ENCODE measurements at regions not wholly inside any gene's neighbourhood (a gene's known extent, or its start where the extent isn't known, plus 50 kb on each side); places are given as distances from the start of the nearest gene placed in this dataset.
"Not testable (repeated sequence)": the region's sequence is repeated elsewhere in the genome, so short reads cannot be mapped to it uniquely, and the experiment has no call there.

DNA sequence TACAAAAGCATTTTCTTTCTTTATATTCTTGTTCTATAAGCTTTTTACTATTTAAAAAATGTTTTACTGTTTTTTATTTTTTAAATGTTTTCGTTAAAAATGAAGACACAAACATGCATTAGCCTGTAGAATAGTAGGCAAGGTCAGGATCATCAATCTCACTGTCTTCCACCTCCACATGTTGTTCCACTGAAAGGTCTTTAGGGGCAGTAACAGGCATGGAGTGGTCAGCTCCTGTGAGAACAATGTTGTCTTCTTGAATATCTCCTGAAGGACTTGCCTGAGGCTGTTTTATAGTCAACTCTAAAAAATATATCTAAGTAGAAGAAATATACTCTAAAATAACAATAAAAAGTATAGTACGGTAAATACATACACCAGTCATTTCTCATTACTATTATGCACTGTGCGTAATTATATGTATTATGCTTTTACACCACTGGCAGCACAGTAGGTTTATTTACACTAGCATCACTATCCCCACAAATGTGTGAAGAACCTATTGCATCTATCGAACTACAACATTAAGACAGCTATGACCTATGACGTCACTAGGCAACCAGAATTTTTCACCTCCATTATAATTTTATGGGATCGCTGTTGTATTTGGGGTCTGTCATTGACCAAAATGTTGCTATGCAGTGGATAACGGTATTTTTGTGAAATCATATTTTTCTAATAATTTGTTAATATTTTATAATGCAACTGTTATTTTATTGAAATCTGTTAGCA, 764.3 kb downstream of the METTL4 start:
- DNase-seq (ENCODE audit: low read depth, low spot score): no peak

DNA sequence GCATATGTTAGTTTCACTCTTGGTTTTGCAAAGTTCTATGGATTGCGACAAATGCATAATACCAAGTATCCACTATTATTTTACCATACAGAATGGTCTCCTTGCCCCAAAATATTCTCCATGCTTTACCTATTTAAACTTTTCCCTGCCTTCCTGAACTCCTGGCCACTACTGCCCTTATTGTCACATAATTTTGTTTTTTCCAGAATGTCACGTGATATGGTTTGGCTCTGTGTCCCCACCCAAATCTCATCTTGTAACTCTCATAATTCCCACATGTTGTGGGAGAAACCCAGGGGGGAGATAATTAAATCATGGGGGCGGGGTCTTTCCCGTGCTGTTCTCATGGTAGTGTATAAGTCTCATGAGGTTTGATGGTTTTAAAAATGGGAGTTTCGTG, 760.0 kb downstream of the METTL4 start:
- DNase-seq (ENCODE audit: low read depth, low spot score): no peak

DNA sequence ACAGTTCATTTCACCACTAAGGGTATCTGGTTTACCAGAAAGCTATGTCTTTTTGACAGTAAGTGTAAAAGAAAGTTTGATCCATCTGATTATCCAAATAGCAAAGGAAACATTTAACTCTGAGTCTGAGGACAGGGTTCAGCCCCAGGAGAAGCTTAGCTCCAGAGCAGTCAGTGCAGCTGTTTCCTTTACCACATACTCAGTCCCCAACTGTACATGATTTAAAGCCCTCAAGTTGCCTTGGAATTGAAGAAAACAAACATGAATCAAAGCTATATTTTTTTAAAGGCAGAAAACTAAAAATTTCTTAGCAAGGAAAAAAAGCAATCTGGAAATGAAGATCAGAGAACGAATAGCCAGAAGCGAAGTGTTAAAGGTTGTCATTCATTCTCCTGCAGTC, 746.0 kb downstream of the METTL4 start:
- no peak for DNase-seq (ENCODE audit: low read depth, low spot score)

DNA sequence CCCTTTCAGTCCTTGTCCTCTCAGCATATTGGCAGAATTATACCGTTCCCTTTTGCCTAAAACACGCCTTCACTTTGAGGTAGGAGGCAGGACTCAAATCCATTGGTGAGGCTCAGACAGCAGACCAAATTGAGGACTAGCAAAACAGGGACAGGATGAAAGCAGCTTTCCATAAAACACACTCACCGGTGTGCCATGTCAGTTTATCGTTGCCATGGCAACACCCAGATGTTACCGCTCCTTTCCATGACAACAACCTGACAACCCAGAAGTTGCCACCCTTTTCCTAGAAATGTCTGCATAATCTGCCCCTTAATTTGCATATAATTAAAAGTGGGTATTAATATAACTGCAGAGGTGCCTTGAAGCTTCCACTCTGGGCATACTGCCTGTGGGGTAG, 730.4 kb downstream of the METTL4 start:
- no peak for DNase-seq (ENCODE audit: low read depth, low spot score)

DNA sequence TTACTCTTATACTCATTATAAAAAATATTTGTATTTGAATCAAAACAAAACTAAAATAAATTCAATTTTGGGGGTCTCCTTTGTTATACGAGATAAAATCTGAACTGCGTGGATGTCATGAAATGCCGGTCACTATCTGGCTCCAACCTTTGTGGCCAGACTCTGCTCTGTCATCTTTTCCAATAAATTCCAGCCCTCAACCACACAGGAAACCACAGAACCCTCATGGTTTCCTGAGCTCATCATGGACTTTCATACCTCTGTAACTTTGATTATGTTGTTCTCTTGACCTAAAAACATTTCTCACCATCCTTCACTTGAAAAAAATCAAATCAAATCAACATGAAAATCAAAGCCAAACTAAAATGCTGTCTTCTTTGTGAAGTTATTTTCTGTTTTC, 724.7 kb downstream of the METTL4 start:
- no peak for DNase-seq (ENCODE audit: low read depth, low spot score)

DNA sequence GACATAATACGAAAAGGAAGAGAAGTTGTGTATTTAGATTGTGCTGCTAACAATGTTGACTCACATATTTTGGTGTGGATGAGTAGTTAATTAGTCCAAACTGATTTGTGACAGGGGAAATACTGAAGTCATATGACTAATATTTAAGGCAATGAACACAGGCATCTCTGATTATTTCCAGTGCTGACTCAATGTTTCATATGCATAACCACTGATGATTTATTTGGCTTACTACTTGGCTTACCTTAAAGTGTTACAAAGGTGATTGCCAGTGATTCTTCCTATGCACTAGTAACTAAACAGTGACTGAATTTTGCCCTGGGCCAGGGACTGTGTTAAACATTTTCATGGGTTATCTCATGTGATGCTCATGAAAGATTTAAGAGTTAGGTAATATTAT, 722.6 kb downstream of the METTL4 start:
- no peak for DNase-seq (ENCODE audit: low read depth, low spot score)

DNA sequence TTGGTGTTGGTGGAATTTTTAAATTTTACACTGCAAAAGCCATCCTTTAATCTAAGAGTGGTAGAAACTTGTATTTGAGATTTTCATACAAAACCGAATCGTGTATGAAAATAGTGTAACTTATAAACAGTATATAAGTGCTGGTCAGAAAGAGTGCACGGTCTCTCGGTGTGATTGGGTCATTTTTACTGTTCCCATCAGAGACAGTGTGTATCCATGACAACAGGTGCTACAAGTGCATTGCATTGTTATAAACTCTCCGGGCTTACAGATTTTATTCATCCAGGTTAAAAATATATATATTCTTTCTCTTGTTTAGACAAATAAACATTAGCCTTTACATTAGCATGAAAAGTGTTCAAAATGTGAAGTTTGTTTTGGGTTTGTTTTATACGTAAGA, 721.9 kb downstream of the METTL4 start:
- no peak for DNase-seq (ENCODE audit: low read depth, low spot score)

DNA sequence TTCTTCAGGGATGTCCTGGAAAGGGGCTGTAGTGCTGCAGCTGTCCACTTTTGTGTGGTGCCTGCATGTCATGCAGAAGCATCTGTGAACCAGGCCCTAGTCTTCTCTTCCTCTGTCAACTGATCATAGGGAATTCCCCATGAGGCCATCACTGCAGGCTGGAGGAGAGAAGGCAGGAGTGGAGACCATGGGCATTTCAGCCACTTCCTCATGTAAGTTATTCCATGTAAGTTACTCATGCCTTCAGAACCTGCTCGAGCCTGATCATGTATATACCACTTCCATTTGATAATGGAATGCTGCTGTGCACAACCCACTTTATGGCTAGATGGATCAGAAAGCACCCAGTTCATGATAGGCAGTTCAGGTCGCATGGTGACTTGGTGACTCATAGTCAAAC, 714.0 kb downstream of the METTL4 start:
- not testable (repeated sequence) for DNase-seq (ENCODE audit: low read depth, low spot score)

DNA sequence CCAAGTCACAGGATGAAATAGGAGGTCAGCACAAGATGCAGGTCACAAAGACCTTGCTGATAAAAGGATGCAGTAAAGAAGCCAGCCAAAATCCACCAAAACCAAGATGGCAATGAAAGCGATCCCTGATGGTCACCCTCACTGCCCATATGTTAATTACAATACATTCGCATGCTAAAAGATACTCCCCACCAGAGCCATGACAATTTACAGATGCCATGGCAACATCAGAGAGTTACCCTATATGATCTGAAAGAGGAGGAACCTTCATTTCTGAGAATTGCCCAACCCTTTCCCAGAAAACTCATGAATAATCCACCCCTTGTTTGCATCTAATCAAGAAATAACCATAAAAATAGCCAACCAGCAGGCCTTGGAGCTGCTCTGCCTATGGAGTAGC, 709.8 kb downstream of the METTL4 start:
- no peak for DNase-seq (ENCODE audit: low read depth, low spot score)

DNA sequence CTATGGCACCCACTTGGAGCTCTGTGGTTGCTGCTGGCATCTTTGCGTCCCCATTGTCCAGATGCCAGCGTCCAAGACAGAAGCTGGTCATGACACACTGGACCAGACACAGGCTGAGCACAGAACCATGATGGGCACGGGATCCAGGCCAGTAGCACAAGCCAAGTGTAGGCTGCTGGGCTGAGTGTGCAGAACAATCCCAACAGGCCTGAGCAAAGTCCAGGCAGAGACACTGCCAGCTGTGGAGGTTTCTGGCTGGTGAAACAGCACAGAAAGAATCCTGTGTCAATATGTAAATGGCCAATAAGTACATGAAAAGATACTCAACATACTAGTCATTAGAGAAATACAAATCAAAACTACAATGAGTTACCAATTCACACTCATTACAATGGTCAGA, 705.4 kb downstream of the METTL4 start:
- no peak for DNase-seq (ENCODE audit: low read depth, low spot score)

DNA sequence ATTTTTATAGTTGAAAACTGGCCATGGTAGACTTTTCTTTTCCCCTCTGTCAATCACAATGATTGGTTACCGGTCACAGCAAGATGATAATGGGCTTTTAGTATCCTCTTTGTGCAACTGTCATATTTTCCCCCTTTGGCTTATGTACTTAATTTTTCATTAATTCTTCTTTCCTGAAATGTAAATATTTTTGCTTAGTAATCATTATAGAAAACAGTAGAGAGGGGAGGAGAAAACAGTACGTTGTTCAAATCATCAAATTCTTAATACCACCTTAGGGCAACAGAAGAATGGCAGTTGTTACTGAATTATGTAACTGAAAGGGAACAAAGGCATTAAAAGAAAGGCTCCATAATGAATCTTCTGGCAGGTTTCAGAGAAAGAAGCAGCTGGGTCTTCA, 699.0 kb downstream of the METTL4 start:
- DNase-seq (ENCODE audit: low read depth, low spot score): no peak

DNA sequence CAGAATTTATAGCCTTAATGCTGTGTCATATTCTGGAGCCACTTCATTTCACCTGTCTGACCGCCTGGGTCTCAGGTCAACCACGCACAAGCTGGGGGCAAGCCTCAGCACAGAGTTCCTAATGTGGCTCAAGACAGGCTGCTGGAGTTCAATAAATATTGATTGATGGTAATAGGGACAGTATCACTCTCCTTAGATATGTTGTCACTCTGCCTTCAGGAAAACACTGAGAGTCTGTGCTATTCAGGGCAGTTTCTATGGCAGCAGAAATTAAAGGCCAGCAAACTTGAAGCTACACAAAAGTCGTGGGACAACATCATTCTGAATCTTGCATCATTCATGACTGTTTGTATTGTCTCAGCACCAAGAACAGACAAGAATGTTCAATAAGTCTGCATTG, 696.1 kb downstream of the METTL4 start:
- no peak for DNase-seq (ENCODE audit: low read depth, low spot score)

DNA sequence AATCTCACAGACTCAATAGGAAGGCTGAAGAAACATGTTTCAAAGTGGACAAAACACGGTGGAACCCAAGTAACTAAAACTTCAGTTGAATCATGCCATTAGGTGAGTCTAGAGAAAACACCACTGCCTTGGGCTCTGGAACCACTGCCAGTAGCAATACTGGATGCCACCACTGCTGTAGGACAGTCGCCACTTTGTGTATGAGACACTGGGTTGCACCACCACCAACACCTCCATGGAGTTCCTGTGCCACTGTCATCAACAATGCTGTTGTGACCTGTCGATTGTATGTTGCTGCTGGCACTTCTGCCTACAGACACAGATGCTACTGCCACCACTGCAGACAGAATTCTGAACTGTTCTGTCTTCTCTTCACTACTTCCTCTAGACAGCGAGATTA, 686.7 kb downstream of the METTL4 start:
- no peak for DNase-seq (ENCODE audit: low read depth, low spot score)

DNA sequence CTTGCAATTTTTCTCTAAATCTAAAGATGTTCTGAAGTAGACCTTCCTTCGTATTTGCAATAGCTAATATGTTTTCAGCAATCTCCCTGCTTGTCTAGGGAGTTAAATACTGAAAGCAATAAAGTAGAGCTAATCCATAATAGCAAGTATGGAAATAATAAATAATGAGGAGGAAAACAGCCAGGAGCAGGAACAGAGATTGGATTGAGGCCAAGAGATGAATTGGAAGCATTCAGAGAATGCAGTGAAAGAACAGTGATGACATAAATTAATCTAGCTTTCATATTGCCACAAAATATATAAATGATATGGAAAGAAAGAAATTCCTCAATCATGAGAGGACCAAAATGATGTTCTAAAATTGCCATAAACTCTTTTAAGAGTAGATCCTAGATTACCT, 679.7 kb downstream of the METTL4 start:
- no peak for DNase-seq (ENCODE audit: low read depth, low spot score)

DNA sequence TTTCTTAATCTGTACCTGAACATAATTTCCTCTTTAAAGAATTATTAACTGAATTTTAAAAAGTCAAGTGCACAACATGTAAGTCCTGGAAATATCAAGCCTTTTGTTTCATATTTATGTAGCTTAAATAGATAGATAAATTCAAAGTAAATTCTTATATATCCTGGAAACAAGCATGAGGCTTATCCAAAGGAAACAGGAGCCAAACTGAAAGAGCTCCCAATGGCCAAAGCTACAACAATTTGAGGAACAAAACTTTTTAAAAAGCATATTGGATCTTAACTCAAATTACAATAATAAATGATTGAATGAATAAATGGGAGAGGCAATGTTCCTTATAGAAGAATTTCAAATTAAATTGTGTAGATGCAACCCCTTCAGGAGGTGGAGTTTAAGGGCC, 679.1 kb downstream of the METTL4 start:
- DNase-seq (ENCODE audit: low read depth, low spot score): no peak

DNA sequence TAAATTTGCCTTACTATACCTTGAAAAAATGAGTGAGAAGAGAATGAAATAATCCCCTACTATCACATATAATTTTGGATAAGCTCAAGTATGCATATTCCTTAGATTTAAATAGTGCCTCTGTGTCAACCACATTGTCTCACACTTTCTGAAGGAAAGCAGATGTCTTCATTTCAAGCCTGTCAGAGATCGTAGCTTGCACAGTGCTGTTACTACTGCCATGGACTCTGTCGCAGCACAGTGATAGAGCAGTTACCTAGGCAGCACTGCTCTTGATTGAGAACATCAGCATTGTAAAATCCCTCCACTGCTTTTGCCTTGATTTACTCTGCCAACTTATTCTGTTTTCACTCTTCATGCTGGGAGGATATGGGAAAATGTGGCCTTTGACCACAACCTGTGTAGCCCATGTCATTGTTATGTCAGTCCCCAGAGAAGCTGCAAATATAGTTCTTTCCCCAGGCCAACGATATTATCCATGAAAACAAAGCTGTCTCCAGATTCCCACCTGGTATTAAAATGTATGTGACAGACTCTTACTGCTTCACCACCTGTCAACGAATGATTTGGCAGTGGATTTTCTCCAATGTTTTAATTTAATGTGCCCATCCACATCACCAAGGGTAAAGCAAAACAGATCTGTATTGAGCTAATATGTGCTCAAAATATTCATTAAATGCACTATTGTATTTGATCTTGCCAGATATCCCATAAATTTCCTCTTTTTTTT, 675.7 kb downstream of the METTL4 start:
- no peak for DNase-seq (ENCODE audit: low read depth, low spot score)

DNA sequence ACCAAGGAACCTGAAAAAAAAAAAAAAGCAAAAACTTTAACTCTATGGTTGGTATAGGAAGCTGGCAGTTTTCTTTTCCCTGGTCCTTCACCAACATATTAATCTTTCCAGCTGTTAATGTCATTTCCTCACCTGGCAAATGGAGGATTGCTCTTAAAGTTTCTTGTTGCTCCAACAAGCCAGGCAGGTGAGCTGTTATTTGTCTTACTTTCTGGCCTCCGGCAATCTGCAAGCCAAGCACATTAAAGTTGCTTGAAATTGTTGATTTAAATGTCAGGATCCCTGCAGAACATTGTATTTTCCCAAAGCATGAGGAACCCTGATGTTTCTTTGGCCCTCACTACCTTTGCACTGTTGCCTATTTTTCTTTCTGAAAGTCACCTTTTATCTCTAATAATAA, 664.9 kb downstream of the METTL4 start:
- no peak for DNase-seq (ENCODE audit: low read depth, low spot score)

DNA sequence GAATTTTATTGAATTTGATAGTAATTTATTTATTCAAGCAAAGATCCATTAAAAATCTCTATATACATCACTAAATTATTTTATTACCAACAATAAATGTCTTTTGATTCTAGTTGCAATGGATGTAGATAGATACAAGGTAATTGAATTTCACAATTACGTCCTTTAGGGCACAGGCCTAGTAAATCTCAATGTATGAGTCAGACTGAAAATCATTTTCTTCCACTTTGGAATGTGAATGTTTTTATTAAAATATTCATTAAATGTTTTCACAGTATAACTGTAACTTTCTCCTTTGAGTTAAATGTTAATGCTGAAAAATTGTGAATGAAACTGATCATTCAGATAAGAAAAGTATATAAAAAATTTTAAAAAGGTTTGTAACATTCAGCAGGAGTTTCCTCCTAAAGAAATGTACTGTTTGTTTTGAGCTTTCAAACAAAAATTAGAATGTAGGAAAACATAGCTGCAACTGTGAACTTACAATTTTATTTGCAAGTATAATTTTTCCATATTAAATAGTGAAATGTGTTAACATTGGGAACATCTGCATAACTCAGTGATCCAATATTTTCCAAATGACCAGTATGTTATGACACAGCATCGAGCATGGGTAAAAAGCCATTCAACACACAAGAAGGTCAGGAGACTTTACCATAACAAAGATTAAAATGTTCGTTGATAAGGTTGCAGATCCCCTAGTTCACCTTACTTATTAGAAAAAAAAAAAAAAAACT, 663.7 kb downstream of the METTL4 start:
- no peak for DNase-seq (ENCODE audit: low read depth, low spot score)

DNA sequence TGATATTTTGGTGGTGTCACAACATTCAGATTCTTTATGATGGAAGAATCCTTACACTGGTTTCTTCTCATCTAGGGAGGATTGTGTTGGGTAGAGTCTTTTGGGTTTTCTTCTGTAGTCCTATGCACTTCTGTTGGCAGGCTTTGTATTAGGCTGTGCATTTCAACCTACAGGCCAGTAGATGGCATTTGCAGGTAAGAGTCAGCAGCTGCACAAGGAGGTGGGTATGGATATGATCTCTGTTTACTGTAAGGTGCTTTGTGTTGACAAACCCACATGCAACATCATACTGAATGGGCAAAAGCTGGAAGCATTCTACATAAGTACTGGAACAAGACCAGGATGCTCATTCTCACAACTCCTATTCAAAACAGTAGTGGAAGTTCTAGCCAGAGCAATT, 656.8 kb downstream of the METTL4 start:
- no peak for DNase-seq (ENCODE audit: low read depth, low spot score)

DNA sequence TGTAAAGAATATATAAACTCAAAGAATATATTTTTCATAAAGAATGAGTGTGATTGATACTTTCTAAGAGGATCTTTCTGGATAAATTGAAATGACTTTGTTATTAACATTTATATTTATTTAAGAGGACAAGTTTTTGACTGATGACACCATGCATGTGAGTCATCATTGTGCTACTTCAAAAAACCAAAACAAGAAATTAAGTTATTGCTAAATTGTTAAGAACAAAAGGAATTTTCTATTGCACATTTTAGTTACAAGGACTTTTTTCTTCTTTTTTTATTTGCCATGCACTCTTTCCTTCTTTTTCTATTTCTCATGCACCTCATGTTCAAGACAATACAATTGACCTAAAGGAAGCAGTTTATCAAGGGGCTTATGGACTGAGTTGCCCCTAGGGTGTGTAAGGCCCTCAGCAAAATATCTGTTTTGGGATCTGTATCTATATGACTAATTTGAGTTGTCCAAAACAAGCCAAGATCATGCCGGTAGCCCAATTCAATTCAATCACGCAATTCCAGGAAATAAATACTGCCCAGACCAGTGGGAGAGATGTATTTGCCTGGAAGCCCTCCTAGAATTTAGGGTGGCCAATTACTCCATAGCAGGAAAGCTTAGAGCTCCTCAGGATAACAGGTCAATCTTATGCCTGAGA, 654.3 kb downstream of the METTL4 start:
- DNase-seq (ENCODE audit: low read depth, low spot score): no peak

DNA sequence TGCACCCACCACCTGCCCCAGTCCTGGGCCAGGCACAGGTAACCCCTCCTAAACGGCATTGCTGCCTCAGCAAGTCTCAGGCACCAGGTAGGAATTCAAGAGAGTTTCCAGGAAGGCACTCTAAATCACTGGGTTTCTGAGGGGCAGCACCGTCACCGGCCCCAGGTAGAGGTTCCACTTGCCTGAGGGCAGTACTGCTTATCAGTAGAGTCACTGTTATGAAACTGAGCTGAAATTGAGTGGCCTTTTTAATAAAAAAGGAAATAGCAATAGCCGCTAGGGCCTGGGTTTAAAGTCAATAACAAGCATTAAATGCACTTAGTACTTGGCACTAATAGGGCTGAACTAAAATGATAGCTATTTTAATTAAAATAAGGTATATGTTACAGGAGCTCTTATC, 653.7 kb downstream of the METTL4 start:
- DNase-seq (ENCODE audit: low read depth, low spot score): no peak

DNA sequence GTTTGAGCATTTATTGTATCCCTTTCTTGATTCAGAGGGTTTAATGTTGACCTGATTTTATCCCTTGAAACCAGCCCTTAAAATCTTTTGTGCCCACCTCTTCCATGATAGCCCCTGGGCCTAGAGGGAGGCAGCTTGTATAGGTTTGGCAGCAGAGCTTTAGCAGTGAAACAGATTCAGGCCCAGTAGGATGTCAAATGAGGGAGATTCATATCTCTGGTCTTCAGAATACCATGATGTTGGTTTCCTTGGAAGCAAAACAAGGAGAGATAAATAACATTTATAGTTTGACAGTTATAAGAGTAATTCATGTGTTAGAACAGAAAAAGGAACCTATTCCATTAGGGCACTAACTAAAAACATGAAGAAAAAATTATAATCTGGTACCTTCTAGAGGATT, 649.2 kb downstream of the METTL4 start:
- DNase-seq (ENCODE audit: low read depth, low spot score): no peak

All from activated CD4-positive, CD25-positive, alpha-beta regulatory T cell treated with anti-CD3 and anti-CD28 coated beads, Interleukin-2, amount 50 U/mL, for 16 hours (primary cell).